ENCODE measurements at regions not wholly inside any gene's neighbourhood (a gene's known extent, or its start where the extent isn't known, plus 50 kb on each side); places are given as distances from the start of the nearest gene placed in this dataset.

GRCh38 chr15:69824075-69824876 is 273.4 kb downstream of the TLE3 start:
- no peak overlapping the region for H2AFZ ChIP-seq (ENCODE audit: control insufficient read depth, low read length)
- no peaks in the 10 kb centered on the region for H4K20me1 ChIP-seq (ENCODE audit: control insufficient read depth, extremely low read depth, insufficient read depth, low read length)
- H3K27me3 ChIP-seq (ENCODE audit: control insufficient read depth, extremely low read depth, insufficient read depth, low read length) = peaks cover 23% of the 10 kb centered on the region
- H3K4me1 ChIP-seq (ENCODE audit: control insufficient read depth, extremely low read depth, insufficient read depth, low read length) = no peaks in the 10 kb centered on the region
- no peak for DNase-seq (ENCODE audit: low read depth, low spot score)
- TF ChIP-seq, protein P1, sequence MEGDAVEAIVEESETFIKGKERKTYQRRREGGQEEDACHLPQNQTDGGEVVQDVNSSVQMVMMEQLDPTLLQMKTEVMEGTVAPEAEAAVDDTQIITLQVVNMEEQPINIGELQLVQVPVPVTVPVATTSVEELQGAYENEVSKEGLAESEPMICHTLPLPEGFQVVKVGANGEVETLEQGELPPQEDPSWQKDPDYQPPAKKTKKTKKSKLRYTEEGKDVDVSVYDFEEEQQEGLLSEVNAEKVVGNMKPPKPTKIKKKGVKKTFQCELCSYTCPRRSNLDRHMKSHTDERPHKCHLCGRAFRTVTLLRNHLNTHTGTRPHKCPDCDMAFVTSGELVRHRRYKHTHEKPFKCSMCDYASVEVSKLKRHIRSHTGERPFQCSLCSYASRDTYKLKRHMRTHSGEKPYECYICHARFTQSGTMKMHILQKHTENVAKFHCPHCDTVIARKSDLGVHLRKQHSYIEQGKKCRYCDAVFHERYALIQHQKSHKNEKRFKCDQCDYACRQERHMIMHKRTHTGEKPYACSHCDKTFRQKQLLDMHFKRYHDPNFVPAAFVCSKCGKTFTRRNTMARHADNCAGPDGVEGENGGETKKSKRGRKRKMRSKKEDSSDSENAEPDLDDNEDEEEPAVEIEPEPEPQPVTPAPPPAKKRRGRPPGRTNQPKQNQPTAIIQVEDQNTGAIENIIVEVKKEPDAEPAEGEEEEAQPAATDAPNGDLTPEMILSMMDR (optimal IDR thresholded peaks at IDR 0.05 in 1 of 3, IDR thresholded peaks at IDR 0.05 in 1 of 3, conservative IDR thresholded peaks at IDR 0.05 in 1 of 3; ENCODE audit: extremely low read depth in 1 of 3, insufficient read depth in 2 of 3, low read length in 3 of 3) = no peak
- TF ChIP-seq EZH2 (IDR thresholded peaks at IDR 0.05; ENCODE audit: low read length) = no peak
- no peaks in the 10 kb centered on the region for H3K9me3 ChIP-seq (ENCODE audit: control insufficient read depth, low read depth, low read length)
- H3K36me3 ChIP-seq (ENCODE audit: control insufficient read depth in 2 of 2, extremely low read depth in 1 of 2, insufficient read depth in 2 of 2, low read length in 2 of 2) = no peaks in the 10 kb centered on the region
- dilution Hi-C loops (cut with MboI; ENCODE audit: extremely low pct_ligation_motif_present, low sequenced_read_pairs) = no loop called here
- no peak for FAIRE-seq
- no peak overlapping the region for H3K27ac ChIP-seq (ENCODE audit: control insufficient read depth, insufficient read depth, low read length)
- H3K4me3 ChIP-seq (ENCODE audit: control insufficient read depth in 2 of 3, extremely low read depth in 1 of 3, insufficient read depth in 2 of 3, low read depth in 1 of 3, low read length in 3 of 3) = no peak overlapping the region
- no peaks in the 10 kb centered on the region for H3K79me2 ChIP-seq (ENCODE audit: control insufficient read depth, insufficient read depth, low read length)
- H3K9me1 ChIP-seq (ENCODE audit: control insufficient read depth, extremely low read depth, insufficient read depth, low read length) = no peaks in the 10 kb centered on the region
- no peak overlapping the region for H3K9ac ChIP-seq (ENCODE audit: control insufficient read depth, extremely low read depth, insufficient read depth, low read length)
- H3K4me2 ChIP-seq (ENCODE audit: control insufficient read depth, extremely low read depth, insufficient read depth, low read depth, low read length) = no peak overlapping the region

DNA sequence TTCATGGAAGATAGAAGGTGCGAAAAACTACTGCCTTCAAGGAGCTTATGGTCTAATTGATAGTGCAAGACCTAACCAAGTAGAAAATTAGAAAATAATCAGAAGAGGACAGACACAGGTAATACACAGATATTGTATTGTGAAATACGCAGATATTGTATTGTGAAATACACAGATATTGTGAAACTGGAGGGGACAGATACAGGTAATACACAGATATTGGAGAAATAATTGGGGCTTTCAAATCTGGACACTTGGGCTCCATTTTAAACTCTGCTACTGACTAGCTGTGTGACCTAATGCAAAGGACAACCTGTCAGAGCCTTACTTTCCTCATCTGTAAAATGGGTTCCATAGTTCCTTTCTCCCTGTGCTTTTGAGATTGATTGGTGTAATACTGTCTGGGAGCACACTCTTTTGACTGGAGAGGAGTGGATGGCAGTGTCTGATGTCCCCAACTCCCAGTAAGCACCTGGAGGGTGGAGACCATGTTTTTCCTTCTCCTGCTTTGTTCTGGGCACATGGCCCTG is 272.8 kb downstream of the TLE3 start:
- dilution Hi-C loops (cut with MboI; ENCODE audit: extremely low pct_ligation_motif_present, low sequenced_read_pairs) = no loop called here

More for the DNA sequence above, 272.8 kb downstream of the TLE3 start:
- no peak overlapping the region for H2AFZ ChIP-seq (ENCODE audit: control insufficient read depth, low read length)
- H3K9ac ChIP-seq (ENCODE audit: control insufficient read depth, extremely low read depth, insufficient read depth, low read length) = no peak overlapping the region
- peaks cover 21% of the 10 kb centered on the region for H3K27me3 ChIP-seq (ENCODE audit: control insufficient read depth, extremely low read depth, insufficient read depth, low read length)
- H3K4me3 ChIP-seq (ENCODE audit: control insufficient read depth in 2 of 3, extremely low read depth in 1 of 3, insufficient read depth in 2 of 3, low read depth in 1 of 3, low read length in 3 of 3) = no peak overlapping the region
- H3K9me1 ChIP-seq (ENCODE audit: control insufficient read depth, extremely low read depth, insufficient read depth, low read length) = no peaks in the 10 kb centered on the region
- no peaks in the 10 kb centered on the region for H4K20me1 ChIP-seq (ENCODE audit: control insufficient read depth, extremely low read depth, insufficient read depth, low read length)
- no peak for TF ChIP-seq EZH2 (IDR thresholded peaks at IDR 0.05; ENCODE audit: low read length)
- TF ChIP-seq, protein P1 (optimal IDR thresholded peaks at IDR 0.05 in 1 of 3, IDR thresholded peaks at IDR 0.05 in 1 of 3, conservative IDR thresholded peaks at IDR 0.05 in 1 of 3; ENCODE audit: extremely low read depth in 1 of 3, insufficient read depth in 2 of 3, low read length in 3 of 3) = no peak
- FAIRE-seq (no peak), DNase-seq (ENCODE audit: low read depth, low spot score) (no peak)
- no peaks in the 10 kb centered on the region for H3K9me3 ChIP-seq (ENCODE audit: control insufficient read depth, low read depth, low read length)
- H3K36me3 ChIP-seq (ENCODE audit: control insufficient read depth in 2 of 2, extremely low read depth in 1 of 2, insufficient read depth in 2 of 2, low read length in 2 of 2) = no peaks in the 10 kb centered on the region
- H3K79me2 ChIP-seq (ENCODE audit: control insufficient read depth, insufficient read depth, low read length) = no peaks in the 10 kb centered on the region
- H3K4me1 ChIP-seq (ENCODE audit: control insufficient read depth, extremely low read depth, insufficient read depth, low read length) = no peaks in the 10 kb centered on the region
- H3K27ac ChIP-seq (ENCODE audit: control insufficient read depth, insufficient read depth, low read length) = no peak overlapping the region
- H3K4me2 ChIP-seq (ENCODE audit: control insufficient read depth, extremely low read depth, insufficient read depth, low read depth, low read length) = no peak overlapping the region

All from keratinocyte (primary cell).